IMR-90 (cell line): ENCODE measurements at regions not wholly inside any gene's neighbourhood (a gene's known extent, or its start where the extent isn't known, plus 50 kb on each side); places are given as distances from the start of the nearest gene placed in this dataset.

Experiments
- ATAC-seq: fragments of 200-7000 bp; cut with Tn5 transposase; 2 replicates; pipeline ENCODE4 v1.9.1; 2020; ENCODE audit warnings: low read depth, mild to moderate bottlenecking, moderate library complexity
- BruUV-seq: library from RNA; stranded (reverse); fragments of 400-500 nt; replicated peaks from 2 replicates; lab custom pipeline; 2021; lab: Mats Ljungman, UMichigan
- CTCF ChIA-PET: fragments of 300-600 bp; formaldehyde crosslinking; extraction: SDS; loops from one replicate; lab custom pipeline; 2021; ENCODE audit warnings: antibody characterized with exemption; lab: Yijun Ruan, JAX
- POLR2A ChIA-PET: fragments of 300-600 bp; sonication (Branson Sonifier 250); formaldehyde crosslinking; loops from one replicate; lab custom pipeline; 2022; ENCODE audit warnings: antibody characterized with exemption; ENCODE audit not compliant: unreplicated experiment; lab: Charles Lee
- DNase-seq: peaks from one replicate; pipeline ENCODE4 v3.0.0; 2013
- H2AFZ ChIP-seq: replicated peaks from 2 replicates; pipeline ENCODE3; 2013; ENCODE audit warnings: low read length, mild to moderate bottlenecking; ENCODE audit not compliant: poor library complexity
- H2AK5ac ChIP-seq: 2 replicates; pipeline ENCODE4 v1.6.1; 2013; ENCODE audit warnings: low read depth, low read length, inconsistent platforms
- H2AK9ac ChIP-seq: replicated peaks from 2 replicates; pipeline ENCODE3; 2013; ENCODE audit warnings: mild to moderate bottlenecking, low read depth, low read length, moderate library complexity; ENCODE audit not compliant: poor library complexity
- H2BK120ac ChIP-seq: 2 replicates; pipeline ENCODE4 v1.6.1; 2013; ENCODE audit warnings: low read depth, low read length, inconsistent platforms
- H2BK15ac ChIP-seq: 3 replicates; pipeline ENCODE4 v1.6.1; 2013; ENCODE audit warnings: low read depth, low read length, inconsistent platforms
- H2BK20ac ChIP-seq: 2 replicates; pipeline ENCODE4 v1.6.1; 2013; ENCODE audit warnings: low read depth, mild to moderate bottlenecking, inconsistent platforms, low read length, moderate library complexity
- H2BK5ac ChIP-seq: 2 replicates; pipeline ENCODE4 v1.6.1; 2013; ENCODE audit warnings: mild to moderate bottlenecking, low read depth, low read length, inconsistent platforms; ENCODE audit not compliant: poor library complexity, severe bottlenecking
- H3K14ac ChIP-seq: replicated peaks from 2 replicates; pipeline ENCODE4 v1.6.1; 2013; ENCODE audit warnings: low read depth, low read length, inconsistent platforms
- H3K18ac ChIP-seq: 2 replicates; pipeline ENCODE4 v1.6.1; 2013; ENCODE audit warnings: low read depth, low read length, control low read depth
- H3K23ac ChIP-seq: 2 replicates; pipeline ENCODE4 v1.6.1; 2013; ENCODE audit warnings: low read depth, low read length, inconsistent platforms
- H3K27ac ChIP-seq: 2 replicates; pipeline ENCODE4 v1.5.1; 2013; ENCODE audit warnings: mild to moderate bottlenecking, control low read depth, low read length; ENCODE audit not compliant: insufficient read depth
- H3K27me3 ChIP-seq: 2 replicates; pipeline ENCODE4 v1.6.1; 2013; ENCODE audit warnings: low read length; ENCODE audit not compliant: control insufficient read depth, insufficient read depth
- H3K36me3 ChIP-seq: 2 replicates; pipeline ENCODE4 v1.6.1; 2013; ENCODE audit warnings: low read length, mixed read lengths; ENCODE audit not compliant: control insufficient read depth, insufficient read depth
- H3K4ac ChIP-seq: 2 replicates; pipeline ENCODE4 v1.6.1; 2013; ENCODE audit warnings: low read depth, low read length, inconsistent platforms
- H3K4me1 ChIP-seq: 2 replicates; pipeline ENCODE4 v1.6.1; 2013; ENCODE audit warnings: low read length, mixed read lengths; ENCODE audit not compliant: control insufficient read depth, insufficient read depth
- H3K4me2 ChIP-seq: 2 replicates; pipeline ENCODE4 v1.6.1; 2013; ENCODE audit warnings: low read depth, mild to moderate bottlenecking, control low read depth, low read length, moderate library complexity
- H3K4me3 ChIP-seq: 2 replicates; pipeline ENCODE4 v1.5.1; 2013; ENCODE audit warnings: low read depth, mild to moderate bottlenecking, control low read depth, low read length, moderate library complexity; ENCODE audit not compliant: insufficient read depth
- H3K56ac ChIP-seq: 2 replicates; pipeline ENCODE4 v1.6.1; 2013; ENCODE audit warnings: low read length, inconsistent platforms; ENCODE audit not compliant: insufficient read depth; ENCODE audit errors: extremely low read depth
- H3K79me1 ChIP-seq, 2 experiments: 2 replicates each; pipeline ENCODE4 v1.6.1; 2013; ENCODE audit warnings: low read length in 2 of 2, inconsistent platforms in 1 of 2, low read depth in 1 of 2
- H3K9ac ChIP-seq: 2 replicates; pipeline ENCODE4 v1.6.1; 2013; ENCODE audit warnings: low read depth, low read length, control low read depth
- H3K9me1 ChIP-seq: 2 replicates; pipeline ENCODE4 v1.6.1; 2013; ENCODE audit warnings: low read length, inconsistent platforms; ENCODE audit not compliant: insufficient read depth
- H3K9me3 ChIP-seq: 2 replicates; pipeline ENCODE4 v1.6.1; 2013; ENCODE audit warnings: low read length; ENCODE audit not compliant: control insufficient read depth, insufficient read depth
- H4K20me1 ChIP-seq: 2 replicates; pipeline ENCODE4 v1.6.1; 2013; ENCODE audit warnings: low read length, inconsistent platforms; ENCODE audit not compliant: insufficient read depth
- H4K5ac ChIP-seq: 2 replicates; pipeline ENCODE4 v1.6.1; 2013; ENCODE audit warnings: mild to moderate bottlenecking, low read depth, low read length, control low read depth
- H4K8ac ChIP-seq, 2 experiments: 2 replicates each; pipeline ENCODE4 v1.6.1; 2013; ENCODE audit warnings: low read depth in 2 of 2, low read length in 2 of 2, control low read depth in 1 of 2, inconsistent platforms in 1 of 2
- H4K91ac ChIP-seq: 2 replicates; pipeline ENCODE4 v1.6.1; 2013; ENCODE audit warnings: low read depth, low read length, inconsistent platforms; ENCODE audit not compliant: insufficient read depth
- BHLHE40 ChIP-seq: fragments of 150-350 bp; IDR thresholded peaks from 2 replicates; pipeline ENCODE4 v1.6.1; 2016; ENCODE audit warnings: mild to moderate bottlenecking, low read depth, low read length
- CEBPB ChIP-seq: IDR thresholded peaks from 2 replicates; pipeline ENCODE4 v1.6.1; 2012; ENCODE audit warnings: low read depth, low read length, improper control_type of control experiment
- CHD1 ChIP-seq: IDR thresholded peaks from 2 replicates; pipeline ENCODE4 v1.6.1; 2012; ENCODE audit warnings: low read depth, low read length, improper control_type of control experiment
- FOS ChIP-seq: fragments of 150-350 bp; IDR thresholded peaks from 2 replicates; pipeline ENCODE4 v1.6.1; 2016; ENCODE audit warnings: low read depth, low read length
- MAZ ChIP-seq: IDR thresholded peaks from 2 replicates; pipeline ENCODE4 v1.6.1; 2012; ENCODE audit warnings: low read depth, mild to moderate bottlenecking, low read length, improper control_type of control experiment, moderate library complexity, borderline replicate concordance
- NFE2L2 ChIP-seq: fragments of 150-350 bp; IDR thresholded peaks from 2 replicates; pipeline ENCODE4 v1.6.1; 2016; ENCODE audit warnings: low read depth, mild to moderate bottlenecking, low read length
- RFX5 ChIP-seq: IDR thresholded peaks from 2 replicates; pipeline ENCODE4 v1.8.0; 2012; ENCODE audit warnings: low read depth, mild to moderate bottlenecking, low read length, moderate library complexity
- WGBS, 2 experiments: methylation state at CpG; one replicate each; pipeline versions ENCODE4 v1.1.5 to v1.1.7; 2013; ENCODE audit warnings: missing lambda C conversion rate in 2 of 2; ENCODE audit not compliant: insufficient read length in 1 of 2; ENCODE audit errors: extremely low coverage in 2 of 2; 5-methylcytosine and 5-hydroxymethylcytosine counted together
- dilution Hi-C: fragments of 300-500 bp; cut with HindIII; formaldehyde crosslinking; loops from one replicate; pipeline ENCODE4 v1.14.3; 2018; ENCODE audit warnings: low sequenced_read_pairs; ENCODE audit not compliant: unreplicated experiment
- in situ Hi-C: fragments of 300-500 bp; cut with MboI; formaldehyde crosslinking; loops from 3 replicates; pipeline ENCODE4 v1.14.3; 2019; ENCODE audit warnings: low sequenced_read_pairs, inconsistent platforms, mixed read lengths
- intact Hi-C: fragments of 100-400 bp; cut with micrococcal nuclease; formaldehyde crosslinking; loops from 2 replicates; pipeline ENCODE4 v1.10.0; 2022
- TF ChIP-seq, protein P1 (sequence below): conservative IDR thresholded peaks from 2 replicates; pipeline ENCODE4 v1.5.1; 2012; ENCODE audit warnings: mild to moderate bottlenecking, low read depth, low read length, improper control_type of control experiment
- TF ChIP-seq, protein P2 (sequence below): fragments of 150-350 bp; IDR thresholded peaks from 2 replicates; pipeline ENCODE4 v1.6.1; 2016; ENCODE audit warnings: low read depth, mild to moderate bottlenecking, low read length, moderate library complexity, borderline replicate concordance

DNA sequence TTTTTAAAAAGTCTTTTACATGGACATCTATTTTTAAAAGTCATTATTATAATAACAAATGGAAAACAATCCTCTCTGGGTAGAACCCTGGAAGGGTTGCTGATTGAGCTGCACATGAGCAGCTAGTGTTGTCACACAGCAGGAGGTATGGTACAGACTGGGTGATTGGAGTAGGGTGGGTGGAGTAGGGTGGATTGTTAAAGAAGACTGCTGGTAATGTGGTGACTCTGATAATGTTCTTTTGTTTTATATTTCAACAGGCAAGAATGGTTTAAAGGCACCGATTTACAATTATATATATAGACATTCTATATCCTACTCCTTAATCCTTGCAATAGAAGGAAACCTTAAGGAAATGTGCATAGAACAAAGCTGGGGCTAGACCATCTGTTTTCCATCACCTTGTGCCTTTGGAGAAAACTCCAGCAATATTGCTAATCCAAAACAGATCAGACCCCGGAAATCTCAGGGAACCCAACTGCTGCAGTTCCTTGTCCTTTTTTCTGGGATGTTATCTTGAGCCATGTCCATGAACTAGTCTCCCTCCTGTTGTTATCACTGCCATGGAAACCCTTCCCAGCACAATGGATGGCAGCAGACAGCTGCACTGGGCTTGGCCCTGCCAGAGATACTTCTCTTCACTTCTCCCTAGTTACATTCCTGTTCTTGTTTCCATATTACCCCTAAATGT lies 129.7 kb downstream of the YIPF5 start:
- dilution Hi-C loops: no loop called here
- no peak overlapping the region for H2AK5ac ChIP-seq
- no TSS peak for BruUV-seq
- no peak for TF ChIP-seq RFX5
- no peak for TF ChIP-seq FOS
- TF ChIP-seq BHLHE40: no peak
- no peak for TF ChIP-seq CHD1
- no peak for TF ChIP-seq CEBPB
- no peak for TF ChIP-seq MAZ
- TF ChIP-seq NFE2L2: no peak
- TF ChIP-seq, protein P1, sequence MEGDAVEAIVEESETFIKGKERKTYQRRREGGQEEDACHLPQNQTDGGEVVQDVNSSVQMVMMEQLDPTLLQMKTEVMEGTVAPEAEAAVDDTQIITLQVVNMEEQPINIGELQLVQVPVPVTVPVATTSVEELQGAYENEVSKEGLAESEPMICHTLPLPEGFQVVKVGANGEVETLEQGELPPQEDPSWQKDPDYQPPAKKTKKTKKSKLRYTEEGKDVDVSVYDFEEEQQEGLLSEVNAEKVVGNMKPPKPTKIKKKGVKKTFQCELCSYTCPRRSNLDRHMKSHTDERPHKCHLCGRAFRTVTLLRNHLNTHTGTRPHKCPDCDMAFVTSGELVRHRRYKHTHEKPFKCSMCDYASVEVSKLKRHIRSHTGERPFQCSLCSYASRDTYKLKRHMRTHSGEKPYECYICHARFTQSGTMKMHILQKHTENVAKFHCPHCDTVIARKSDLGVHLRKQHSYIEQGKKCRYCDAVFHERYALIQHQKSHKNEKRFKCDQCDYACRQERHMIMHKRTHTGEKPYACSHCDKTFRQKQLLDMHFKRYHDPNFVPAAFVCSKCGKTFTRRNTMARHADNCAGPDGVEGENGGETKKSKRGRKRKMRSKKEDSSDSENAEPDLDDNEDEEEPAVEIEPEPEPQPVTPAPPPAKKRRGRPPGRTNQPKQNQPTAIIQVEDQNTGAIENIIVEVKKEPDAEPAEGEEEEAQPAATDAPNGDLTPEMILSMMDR: no peak
- TF ChIP-seq, protein P2, sequence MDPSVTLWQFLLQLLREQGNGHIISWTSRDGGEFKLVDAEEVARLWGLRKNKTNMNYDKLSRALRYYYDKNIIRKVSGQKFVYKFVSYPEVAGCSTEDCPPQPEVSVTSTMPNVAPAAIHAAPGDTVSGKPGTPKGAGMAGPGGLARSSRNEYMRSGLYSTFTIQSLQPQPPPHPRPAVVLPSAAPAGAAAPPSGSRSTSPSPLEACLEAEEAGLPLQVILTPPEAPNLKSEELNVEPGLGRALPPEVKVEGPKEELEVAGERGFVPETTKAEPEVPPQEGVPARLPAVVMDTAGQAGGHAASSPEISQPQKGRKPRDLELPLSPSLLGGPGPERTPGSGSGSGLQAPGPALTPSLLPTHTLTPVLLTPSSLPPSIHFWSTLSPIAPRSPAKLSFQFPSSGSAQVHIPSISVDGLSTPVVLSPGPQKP: no peak
- H3K18ac ChIP-seq: no peak overlapping the region
- H3K4me1 ChIP-seq: no peaks in the 10 kb centered on the region
- H3K14ac ChIP-seq: no peak overlapping the region
- H4K20me1 ChIP-seq: no peaks in the 10 kb centered on the region
- H3K36me3 ChIP-seq: no peaks in the 10 kb centered on the region
- no peaks in the 10 kb centered on the region for H3K9me3 ChIP-seq
- H3K4me2 ChIP-seq: no peak overlapping the region
- DNase-seq: no peak
- H3K56ac ChIP-seq: no peak overlapping the region
- no peak overlapping the region for H2BK120ac ChIP-seq
- H3K4ac ChIP-seq: no peak overlapping the region
- H2BK5ac ChIP-seq: no peak overlapping the region
- ChIA-PET POLR2A (no interaction called here), CTCF (interaction anchor here (0.6 kb wide), 1 partner anchor 721 kb away, joined by 4 read pairs; no protein-coding TSS in a partner anchor)
- H3K27ac ChIP-seq: no peak overlapping the region
- in situ Hi-C loops: no loop called here
- no peak overlapping the region for H3K9ac ChIP-seq
- H3K4me3 ChIP-seq: no peak overlapping the region
- peak overlapping the region; percentile 62 for H2AFZ ChIP-seq
- no peaks in the 10 kb centered on the region for H3K9me1 ChIP-seq
- intact Hi-C loops: no loop called here
- no peak overlapping the region for H3K23ac ChIP-seq
- H4K8ac ChIP-seq: no peak overlapping the region; a peak in 1 of 4 replicates
- no peak overlapping the region for H2BK15ac ChIP-seq
- 43% methylated on average over 1 of the region's 2 CpGs; no CpG with 5 or more reads in 1 of the 2 experiments for WGBS, 2 experiments
- no peak for ATAC-seq
- H3K79me1 ChIP-seq: no peaks in the 10 kb centered on the region
- no peak overlapping the region for H4K91ac ChIP-seq
- no peak overlapping the region for H2BK20ac ChIP-seq
- H4K5ac ChIP-seq: no peak overlapping the region
- no peaks in the 10 kb centered on the region for H3K27me3 ChIP-seq
- no peak overlapping the region for H2AK9ac ChIP-seq
